ENCODE measurements at regions not wholly inside any gene's neighbourhood (a gene's known extent, or its start where the extent isn't known, plus 50 kb on each side); places are given as distances from the start of the nearest gene placed in this dataset.
"Not testable (repeated sequence)": the region's sequence is repeated elsewhere in the genome, so short reads cannot be mapped to it uniquely, and the experiment has no call there.

- DNase-seq (peak; percentile 38 to 50), ATAC-seq (ENCODE audit: low FRiP score) (no peak)
- no peaks in the 10 kb centered on the region for H3K4me1 ChIP-seq (ENCODE audit: control insufficient read depth in 1 of 2, insufficient read depth in 2 of 2, low read length in 2 of 2)
- no peak overlapping the region for H3K4me3 ChIP-seq (ENCODE audit: low read length in 2 of 2)
- 94 to 95% methylated on average over 29 of the region's 29 CpGs for WGBS, 2 donors
- no peak overlapping the region for H3K27ac ChIP-seq (ENCODE audit: low read depth in 1 of 2, low read length in 2 of 2)
- intact Hi-C loops (cut with DNase I): no loop called here
- no peaks in the 10 kb centered on the region for H3K27me3 ChIP-seq (ENCODE audit: control insufficient read depth in 1 of 2, insufficient read depth in 2 of 2, low read length in 1 of 2)
- no peaks in the 10 kb centered on the region for H3K36me3 ChIP-seq (ENCODE audit: control insufficient read depth in 1 of 2, insufficient read depth in 2 of 2, low read length in 1 of 2)
- no peaks in the 10 kb centered on the region for H3K9me3 ChIP-seq (ENCODE audit: control insufficient read depth, low read length)
Observed at GRCh38 chr18:78799382-78800089, 180.1 kb upstream of the SALL3 start.

- H3K4me1 ChIP-seq (ENCODE audit: control insufficient read depth in 1 of 2, insufficient read depth in 2 of 2, low read length in 2 of 2); ATAC-seq (ENCODE audit: low FRiP score); H3K27me3 ChIP-seq (ENCODE audit: control insufficient read depth in 1 of 2, insufficient read depth in 2 of 2, low read length in 1 of 2); H3K27ac ChIP-seq (ENCODE audit: low read depth in 1 of 2, low read length in 2 of 2); H3K4me3 ChIP-seq (ENCODE audit: low read length in 2 of 2); H3K36me3 ChIP-seq (ENCODE audit: control insufficient read depth in 1 of 2, insufficient read depth in 2 of 2, low read length in 1 of 2); H3K9me3 ChIP-seq (ENCODE audit: control insufficient read depth, low read length); intact Hi-C loops (cut with DNase I): not testable (repeated sequence)
- DNase-seq: peak; percentile 8 to 19
- 91% methylated on average over 13 to 14 of the region's 14 CpGs for WGBS, 2 donors
Observed at GRCh38 chr18:78800102-78800851, 179.3 kb upstream of the SALL3 start.

- Histone ChIP-seq H3K4me1 (ENCODE audit: control insufficient read depth in 1 of 2, insufficient read depth in 2 of 2, low read length in 2 of 2) (no peaks in the 10 kb centered on the region), H3K36me3 (ENCODE audit: control insufficient read depth in 1 of 2, insufficient read depth in 2 of 2, low read length in 1 of 2) (no peaks in the 10 kb centered on the region), H3K9me3 (ENCODE audit: control insufficient read depth, low read length) (no peaks in the 10 kb centered on the region), H3K27ac (ENCODE audit: low read depth in 1 of 2, low read length in 2 of 2) (no peak overlapping the region), H3K4me3 (ENCODE audit: low read length in 2 of 2) (no peak overlapping the region), H3K27me3 (ENCODE audit: control insufficient read depth in 1 of 2, insufficient read depth in 2 of 2, low read length in 1 of 2) (no peaks in the 10 kb centered on the region)
- WGBS, 2 donors: 89 to 92% methylated on average over 7 of the region's 7 CpGs
- ATAC-seq (ENCODE audit: low FRiP score) (no peak), DNase-seq (peak; percentile 23 to 59)
- intact Hi-C loops (cut with DNase I): no loop called here
Observed at GRCh38 chr18:78801011-78801410, 178.6 kb upstream of the SALL3 start.

GRCh38 chr18:78803104-78803503 lies 176.5 kb upstream of the SALL3 start:
- Histone ChIP-seq H3K4me3 (ENCODE audit: low read length in 2 of 2) (no peak overlapping the region), H3K36me3 (ENCODE audit: control insufficient read depth in 1 of 2, insufficient read depth in 2 of 2, low read length in 1 of 2) (no peaks in the 10 kb centered on the region), H3K4me1 (ENCODE audit: control insufficient read depth in 1 of 2, insufficient read depth in 2 of 2, low read length in 2 of 2) (no peaks in the 10 kb centered on the region), H3K27ac (ENCODE audit: low read depth in 1 of 2, low read length in 2 of 2) (no peak overlapping the region), H3K27me3 (ENCODE audit: control insufficient read depth in 1 of 2, insufficient read depth in 2 of 2, low read length in 1 of 2) (no peaks in the 10 kb centered on the region), H3K9me3 (ENCODE audit: control insufficient read depth, low read length) (no peaks in the 10 kb centered on the region)
- intact Hi-C loops (cut with DNase I): no loop called here
- WGBS, 2 donors: 94% methylated on average over 9 of the region's 9 CpGs
- ATAC-seq (ENCODE audit: low FRiP score) (no peak), DNase-seq (no peak)

GRCh38 chr18:78804206-78805030 lies 175.2 kb upstream of the SALL3 start:
- peak; percentile 10 to 57 for DNase-seq
- no peaks in the 10 kb centered on the region for H3K4me1 ChIP-seq (ENCODE audit: control insufficient read depth in 1 of 2, insufficient read depth in 2 of 2, low read length in 2 of 2)
- H3K9me3 ChIP-seq (ENCODE audit: control insufficient read depth, low read length): no peaks in the 10 kb centered on the region
- no peak overlapping the region for H3K27ac ChIP-seq (ENCODE audit: low read depth in 1 of 2, low read length in 2 of 2)
- no peak for ATAC-seq (ENCODE audit: low FRiP score)
- no peaks in the 10 kb centered on the region for H3K27me3 ChIP-seq (ENCODE audit: control insufficient read depth in 1 of 2, insufficient read depth in 2 of 2, low read length in 1 of 2)
- intact Hi-C loops (cut with DNase I): no loop called here
- no peak overlapping the region for H3K4me3 ChIP-seq (ENCODE audit: low read length in 2 of 2)
- 92 to 94% methylated on average over 19 to 26 of the region's 26 CpGs for WGBS, 2 donors
- no peaks in the 10 kb centered on the region for H3K36me3 ChIP-seq (ENCODE audit: control insufficient read depth in 1 of 2, insufficient read depth in 2 of 2, low read length in 1 of 2)

- Histone ChIP-seq H3K9me3 (ENCODE audit: control insufficient read depth, low read length) (no peaks in the 10 kb centered on the region), H3K4me1 (ENCODE audit: control insufficient read depth in 1 of 2, insufficient read depth in 2 of 2, low read length in 2 of 2) (no peaks in the 10 kb centered on the region), H3K36me3 (ENCODE audit: control insufficient read depth in 1 of 2, insufficient read depth in 2 of 2, low read length in 1 of 2) (no peaks in the 10 kb centered on the region), H3K27ac (ENCODE audit: low read depth in 1 of 2, low read length in 2 of 2) (no peak overlapping the region), H3K4me3 (ENCODE audit: low read length in 2 of 2) (no peak overlapping the region), H3K27me3 (ENCODE audit: control insufficient read depth in 1 of 2, insufficient read depth in 2 of 2, low read length in 1 of 2) (no peaks in the 10 kb centered on the region)
- no peak for ATAC-seq (ENCODE audit: low FRiP score)
- peak in 1 of 2 donors; percentile 64 for DNase-seq
- intact Hi-C loops (cut with DNase I): no loop called here
- 78% methylated on average over 8 of the region's 8 CpGs for WGBS, 2 donors
Observed at GRCh38 chr18:78805840-78806239, 173.8 kb upstream of the SALL3 start.

GRCh38 chr18:78807668-78808067 lies 171.9 kb upstream of the SALL3 start:
- no peak for DNase-seq
- H3K27me3 ChIP-seq (ENCODE audit: control insufficient read depth in 1 of 2, insufficient read depth in 2 of 2, low read length in 1 of 2): no peaks in the 10 kb centered on the region
- ATAC-seq (ENCODE audit: low FRiP score): no peak
- intact Hi-C loops (cut with DNase I): no loop called here
- no peak overlapping the region for H3K4me3 ChIP-seq (ENCODE audit: low read length in 2 of 2)
- H3K36me3 ChIP-seq (ENCODE audit: control insufficient read depth in 1 of 2, insufficient read depth in 2 of 2, low read length in 1 of 2): no peaks in the 10 kb centered on the region
- WGBS, 2 donors: 56 to 59% methylated on average over 5 of the region's 5 CpGs
- H3K4me1 ChIP-seq (ENCODE audit: control insufficient read depth in 1 of 2, insufficient read depth in 2 of 2, low read length in 2 of 2): no peaks in the 10 kb centered on the region
- no peak overlapping the region for H3K27ac ChIP-seq (ENCODE audit: low read depth in 1 of 2, low read length in 2 of 2)
- H3K9me3 ChIP-seq (ENCODE audit: control insufficient read depth, low read length): no peaks in the 10 kb centered on the region

GRCh38 chr18:78809845-78810244 lies 169.8 kb upstream of the SALL3 start:
- WGBS, 2 donors: 96 to 97% methylated on average over 13 of the region's 13 CpGs
- intact Hi-C loops (cut with DNase I): no loop called here
- Histone ChIP-seq H3K4me1 (ENCODE audit: control insufficient read depth in 1 of 2, insufficient read depth in 2 of 2, low read length in 2 of 2) (no peaks in the 10 kb centered on the region), H3K27me3 (ENCODE audit: control insufficient read depth in 1 of 2, insufficient read depth in 2 of 2, low read length in 1 of 2) (no peaks in the 10 kb centered on the region), H3K27ac (ENCODE audit: low read depth in 1 of 2, low read length in 2 of 2) (no peak overlapping the region), H3K9me3 (ENCODE audit: control insufficient read depth, low read length) (no peaks in the 10 kb centered on the region), H3K4me3 (ENCODE audit: low read length in 2 of 2) (no peak overlapping the region), H3K36me3 (ENCODE audit: control insufficient read depth in 1 of 2, insufficient read depth in 2 of 2, low read length in 1 of 2) (no peaks in the 10 kb centered on the region)
- DNase-seq (peak in 1 of 2 donors; percentile 58), ATAC-seq (ENCODE audit: low FRiP score) (no peak)

Data from aorta (tissue), 5 donors.